ENCODE measurements at regions not wholly inside any gene's neighbourhood (a gene's known extent, or its start where the extent isn't known, plus 50 kb on each side); places are given as distances from the start of the nearest gene placed in this dataset.

DNA sequence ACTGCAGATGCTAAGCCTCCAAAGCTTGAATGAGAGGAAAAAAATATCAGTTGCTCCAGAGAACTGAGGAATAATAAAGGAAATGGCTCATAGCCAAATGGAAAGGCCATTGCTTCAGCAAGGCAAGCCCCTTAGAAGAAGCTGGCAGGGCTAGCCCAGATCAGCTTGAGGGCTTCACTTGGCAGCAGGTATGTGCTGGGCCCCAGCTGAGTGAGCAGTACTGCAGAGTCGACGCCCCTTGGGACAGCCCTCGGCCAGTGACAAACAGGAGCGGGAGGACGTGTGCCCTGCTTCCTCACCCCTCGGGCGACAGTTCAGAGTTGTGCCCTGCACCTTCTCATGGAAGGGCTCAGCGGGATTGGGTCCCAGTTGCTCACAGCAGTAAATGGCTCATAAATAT lies 1031.2 kb upstream of the TMEM132C start:
- no peak for DNase-seq (ENCODE audit: low spot score)

DNA sequence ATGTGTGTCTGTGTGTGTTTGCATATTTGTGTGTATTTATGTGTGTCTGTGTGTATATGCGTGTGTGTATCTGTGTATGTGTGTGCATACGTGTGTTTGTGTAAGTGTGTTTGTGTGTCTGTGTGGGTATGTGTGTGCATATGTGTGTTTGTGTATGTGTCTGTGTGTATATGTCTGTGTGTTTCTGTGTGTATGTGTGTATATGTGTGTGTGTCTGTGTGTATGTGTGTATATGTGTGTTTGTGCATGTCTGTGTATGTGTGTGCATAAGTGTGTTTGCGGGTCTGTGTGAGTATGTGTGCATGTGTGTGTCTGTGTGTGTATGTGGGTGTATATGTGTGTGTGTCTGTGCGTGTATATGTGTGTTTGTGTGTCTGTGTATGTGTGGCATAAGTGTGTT lies 1030.5 kb upstream of the TMEM132C start:
- DNase-seq (ENCODE audit: low spot score), result no peak

DNA sequence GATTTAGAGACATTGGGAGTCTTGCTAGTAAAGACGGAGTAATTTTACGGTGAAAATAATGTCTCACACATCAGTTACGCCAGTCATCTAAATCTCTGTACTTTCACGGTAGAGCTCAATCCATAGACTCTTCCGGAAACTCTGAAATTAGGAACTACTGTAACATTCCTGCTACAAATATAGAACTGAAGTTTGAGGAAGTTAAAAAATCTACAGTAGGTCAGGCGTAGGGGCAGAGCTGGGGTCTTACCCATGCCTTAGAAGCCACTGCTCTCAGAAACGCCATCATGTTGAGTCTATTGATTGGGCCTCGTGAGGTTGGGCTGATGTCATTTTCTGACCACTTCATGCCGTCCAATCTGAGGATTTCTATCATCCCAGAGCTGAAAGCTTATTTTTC lies 1029.8 kb upstream of the TMEM132C start:
- no peak for DNase-seq (ENCODE audit: low spot score)

DNA sequence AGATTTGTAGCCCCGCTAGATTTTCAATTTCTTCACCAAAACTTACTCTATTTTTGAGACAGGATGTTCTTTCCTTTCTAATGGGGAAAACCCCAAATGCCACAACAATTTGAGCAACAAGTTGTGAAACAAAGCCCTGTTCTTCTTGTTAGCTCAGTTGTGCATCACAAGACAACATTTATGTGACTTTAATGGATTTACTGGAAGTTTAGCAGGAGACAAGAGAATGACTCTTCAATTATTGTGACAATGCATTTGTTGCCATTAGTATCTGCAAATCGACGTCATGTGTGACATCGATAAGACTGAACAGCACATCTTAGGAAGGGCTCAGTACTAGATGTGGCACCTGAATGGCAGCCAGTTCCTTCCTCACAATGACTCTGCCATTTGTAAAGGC lies 1028.9 kb upstream of the TMEM132C start:
- DNase-seq (ENCODE audit: low spot score), result no peak

DNA sequence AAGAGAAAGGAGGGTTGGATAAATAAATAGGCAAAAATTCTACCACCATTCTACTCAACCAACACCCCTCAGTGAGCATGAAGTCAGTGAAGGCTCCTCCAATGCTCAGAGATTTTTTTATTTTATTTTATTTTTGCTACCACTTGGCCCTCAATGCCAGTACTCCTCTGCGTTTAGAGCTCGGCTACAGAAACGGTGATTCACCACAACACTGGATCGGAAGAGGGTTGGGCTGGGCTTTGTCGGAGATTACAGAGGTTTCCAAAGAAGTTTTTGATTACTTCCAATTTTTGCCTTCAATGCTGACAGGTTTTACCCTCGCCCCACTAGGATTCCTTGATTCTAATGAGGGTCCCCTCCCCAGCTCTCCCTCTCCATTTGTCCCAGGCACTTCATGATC lies 1027.2 kb upstream of the TMEM132C start:
- no peak for DNase-seq (ENCODE audit: low spot score)

DNA sequence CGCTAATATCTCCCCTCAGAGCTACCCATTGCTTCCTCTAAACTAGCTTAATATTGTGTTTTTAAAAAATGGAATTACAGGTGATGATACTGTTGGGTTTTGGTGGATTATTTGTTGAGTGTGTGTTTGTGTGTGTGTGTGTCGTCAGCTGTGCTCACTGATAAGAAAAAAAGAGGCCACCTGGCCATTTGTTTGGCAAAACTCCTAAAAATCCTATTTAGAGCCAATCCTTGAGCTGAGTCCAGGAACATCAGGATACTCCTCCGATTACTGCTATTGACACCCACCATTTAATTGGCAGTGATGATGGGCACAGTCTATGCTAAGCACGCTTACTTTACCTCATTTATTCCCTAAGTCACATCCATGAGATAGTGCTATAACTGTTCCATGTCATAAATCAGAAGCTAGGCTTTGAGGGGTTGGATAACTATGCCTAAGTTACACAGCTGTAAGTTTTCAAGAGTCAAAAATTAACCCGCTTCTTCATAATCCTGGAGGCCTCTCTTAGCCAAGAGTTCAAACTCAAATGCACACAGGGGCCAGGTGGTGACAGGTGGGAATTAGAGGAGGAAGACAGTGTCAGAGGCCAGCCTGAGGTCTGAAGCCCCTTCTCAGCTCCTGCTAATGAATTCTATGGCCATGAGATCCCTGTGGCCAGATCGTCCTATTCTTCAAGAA lies 1026.6 kb upstream of the TMEM132C start:
- no peak for DNase-seq (ENCODE audit: low spot score)

DNA sequence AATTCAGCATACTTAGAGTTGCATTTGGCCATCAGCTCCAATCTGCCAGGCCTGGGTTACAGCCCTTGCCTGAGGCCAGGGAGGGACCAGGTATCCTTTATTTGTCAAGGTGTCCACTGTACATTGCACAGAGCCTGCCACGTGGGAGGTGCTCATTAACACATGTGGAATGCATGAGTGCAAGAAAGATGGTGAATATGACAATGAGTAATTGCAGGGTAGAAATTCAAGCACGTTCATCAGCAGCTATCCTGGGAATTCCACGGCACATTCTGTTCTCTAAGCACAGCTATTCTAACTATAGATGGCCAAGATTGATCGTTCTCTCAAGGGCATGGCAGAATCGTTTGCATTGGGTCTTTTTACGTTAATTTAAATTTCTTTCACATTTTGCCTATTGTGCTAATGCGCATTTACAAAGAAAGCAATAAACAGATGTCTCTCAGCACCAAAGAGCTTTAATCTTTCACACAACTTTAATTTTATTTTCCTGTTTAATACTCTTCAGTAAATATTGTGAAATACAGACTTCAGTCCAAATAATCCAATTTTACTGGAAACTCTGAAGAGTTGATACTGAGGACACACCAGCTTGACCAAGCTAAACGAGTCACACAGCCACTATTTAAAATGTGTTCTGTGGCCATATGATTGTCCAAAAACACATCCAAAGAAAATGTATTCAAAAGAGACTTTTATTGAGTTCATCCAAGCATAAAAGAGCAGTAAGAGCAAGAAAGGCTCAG lies 1025.7 kb upstream of the TMEM132C start:
- DNase-seq (ENCODE audit: low spot score), result no peak

DNA sequence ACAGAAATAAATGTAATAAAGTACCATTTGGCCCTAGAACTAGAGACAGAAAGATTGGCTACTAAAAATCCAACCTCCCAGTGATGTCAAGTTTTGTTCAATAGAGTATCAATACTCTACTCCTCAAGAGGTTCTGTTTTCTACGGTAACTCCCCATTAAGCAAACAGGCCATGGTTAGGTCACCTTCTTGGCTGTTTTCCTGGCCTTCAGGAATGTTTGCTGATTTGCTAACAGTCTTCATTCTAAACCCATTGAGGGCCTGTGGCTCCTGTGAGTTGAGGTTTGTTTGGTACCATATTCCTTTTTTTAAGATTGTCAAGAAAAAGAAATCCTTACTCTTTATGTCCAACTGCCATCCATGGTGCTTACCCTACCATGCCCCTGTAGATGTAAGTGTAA lies 1022.0 kb upstream of the TMEM132C start:
- no peak for DNase-seq (ENCODE audit: low spot score)

DNA sequence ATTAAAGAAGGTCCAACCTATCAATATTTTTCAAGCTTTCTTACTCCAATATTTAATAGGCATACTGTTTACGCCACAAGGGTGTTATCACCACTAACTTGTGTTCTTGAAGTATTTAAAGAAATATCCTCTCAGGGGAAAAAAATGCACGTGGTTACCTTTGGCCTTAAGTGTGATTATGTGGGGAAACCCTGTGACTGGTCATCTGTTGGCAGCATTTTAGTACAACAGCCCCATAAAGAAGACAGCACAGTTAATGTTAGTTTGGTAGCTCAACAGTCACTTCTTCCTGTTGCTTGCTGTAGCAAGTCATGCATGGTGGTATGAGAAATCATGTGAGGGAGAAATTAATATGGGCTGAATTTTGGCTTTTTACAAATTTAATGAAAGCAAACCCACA lies 1021.5 kb upstream of the TMEM132C start:
- no peak for DNase-seq (ENCODE audit: low spot score)

DNA sequence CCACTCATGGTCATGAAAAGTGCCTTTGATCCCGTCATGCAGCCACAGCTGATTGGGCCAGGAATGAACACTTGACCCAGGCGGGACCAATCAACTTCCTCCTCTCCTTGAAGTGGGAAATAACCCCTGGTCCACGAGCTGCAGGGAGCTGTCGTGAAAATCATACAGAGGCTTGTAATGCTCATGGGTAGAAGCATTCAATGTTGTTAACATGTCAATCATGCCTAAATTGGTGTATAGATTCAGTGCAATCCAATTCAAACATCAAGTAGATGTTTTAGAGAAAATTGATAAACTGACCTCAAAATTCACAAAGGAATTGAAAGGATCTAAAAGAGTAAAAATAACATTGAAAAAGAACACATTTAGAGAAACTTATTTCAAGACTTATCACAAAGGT lies 1019.0 kb upstream of the TMEM132C start:
- DNase-seq (ENCODE audit: low spot score), result no peak

DNA sequence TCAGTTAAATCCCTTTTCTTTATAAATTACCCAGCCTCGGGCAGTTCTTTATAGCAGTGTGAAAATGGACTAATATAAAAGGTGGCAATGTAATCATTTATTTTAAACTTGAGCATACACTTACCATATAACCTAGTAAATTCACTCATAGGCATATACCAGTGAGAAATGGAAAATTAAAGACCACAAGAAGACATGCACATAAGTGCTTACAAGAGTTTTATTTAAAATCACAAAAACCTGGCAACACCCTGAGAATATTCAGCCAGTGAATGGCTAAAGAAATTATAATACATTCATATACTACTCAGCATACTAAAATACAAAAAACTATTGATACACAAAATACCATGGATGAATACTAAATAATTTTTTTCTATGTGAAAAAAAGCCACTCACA lies 1017.5 kb upstream of the TMEM132C start:
- no peak for DNase-seq (ENCODE audit: low spot score)

DNA sequence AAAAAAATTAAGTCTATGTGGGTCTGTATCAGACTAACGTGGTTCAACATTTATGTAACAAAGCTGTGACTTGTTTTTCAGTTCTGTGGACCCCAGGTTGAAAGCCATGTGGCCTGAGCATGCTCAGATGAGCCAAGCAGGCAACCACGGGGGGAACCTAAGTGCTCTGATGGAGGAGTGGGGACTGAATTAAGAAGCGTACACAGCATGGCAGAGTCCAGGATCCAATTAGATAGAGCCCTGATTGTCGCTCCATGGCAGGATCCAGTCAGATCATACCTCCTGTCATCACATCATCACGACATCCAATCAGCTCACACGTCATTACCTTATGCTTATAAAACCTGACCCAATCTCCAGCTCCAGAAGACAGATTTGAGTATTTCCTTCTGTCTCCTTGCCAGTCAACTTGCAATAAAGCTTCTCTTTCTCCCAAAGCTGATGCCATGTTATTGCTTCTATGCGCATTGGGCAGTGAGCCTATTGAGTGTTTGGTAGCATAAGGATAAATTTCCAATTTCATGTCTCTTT lies 1013.1 kb upstream of the TMEM132C start:
- no peak for DNase-seq (ENCODE audit: low spot score)

DNA sequence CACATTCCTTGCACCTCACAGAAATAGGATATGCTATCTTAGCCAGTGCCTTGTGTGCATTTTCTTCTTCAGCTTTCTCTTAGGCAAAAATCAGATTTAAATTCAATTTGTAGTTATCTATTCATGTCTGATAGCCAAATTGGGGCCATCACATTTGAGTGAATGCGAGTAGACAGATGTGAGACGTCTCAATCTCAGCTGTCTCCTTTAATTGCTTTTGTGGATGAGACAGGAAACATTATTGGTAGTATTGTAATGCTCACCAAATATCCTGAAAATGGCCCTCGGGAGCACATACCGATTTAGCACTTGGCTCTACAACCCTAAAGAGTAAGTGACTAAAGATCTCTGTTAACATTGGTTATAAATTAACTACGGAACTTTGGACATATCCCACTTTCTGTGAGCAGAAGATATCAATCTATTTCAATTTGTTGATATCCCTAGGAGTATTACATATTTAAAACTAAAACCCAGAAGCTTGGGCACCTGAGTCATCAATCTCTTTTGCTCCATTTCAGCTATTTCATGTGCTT lies 1012.5 kb upstream of the TMEM132C start:
- DNase-seq (ENCODE audit: low spot score), result no peak

DNA sequence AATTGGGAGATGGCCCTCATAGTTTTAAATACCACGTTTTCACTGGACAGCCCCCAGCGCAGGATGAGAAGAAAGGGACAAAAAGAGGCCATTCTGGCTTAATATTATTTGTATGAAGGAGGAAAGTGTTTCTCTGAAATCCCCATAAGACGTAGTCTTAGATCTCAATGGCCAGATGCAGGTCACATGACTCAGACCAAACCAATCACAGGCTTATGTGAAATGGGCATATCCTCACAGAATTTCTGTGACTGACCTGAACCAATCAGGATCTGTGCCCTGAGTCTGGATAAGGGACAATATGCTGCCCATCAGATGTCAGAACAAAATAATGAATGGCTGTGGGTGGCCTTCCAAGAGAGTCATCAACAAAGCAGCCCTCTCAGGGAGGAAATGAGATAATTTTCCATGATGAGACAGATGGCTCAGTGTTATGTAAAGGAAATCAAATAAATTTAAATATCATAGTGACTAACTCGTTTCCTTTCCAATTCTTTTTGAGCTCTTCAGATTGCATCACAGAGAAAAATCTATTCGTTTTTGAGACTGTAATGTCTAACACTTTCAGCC lies 1009.5 kb upstream of the TMEM132C start:
- no peak for DNase-seq (ENCODE audit: low spot score)

DNA sequence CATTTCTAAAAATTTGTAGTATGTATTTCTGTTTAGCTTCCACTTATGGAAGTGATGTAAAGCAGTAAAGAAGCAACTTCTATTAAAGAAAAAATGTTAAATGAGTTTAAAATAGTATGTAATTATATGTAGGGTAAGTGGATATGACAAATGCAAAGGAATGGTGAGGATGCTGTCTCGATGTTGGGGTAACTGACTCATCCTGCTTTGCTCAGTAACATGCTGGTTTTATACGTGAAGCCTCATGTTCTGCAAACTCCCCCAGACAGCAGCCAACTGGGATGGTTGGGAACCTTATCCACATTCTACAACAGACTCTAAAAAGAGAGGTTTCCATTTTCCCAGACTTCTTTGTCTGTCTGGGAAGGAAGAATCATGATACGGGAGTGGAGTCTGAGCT lies 1006.4 kb upstream of the TMEM132C start:
- DNase-seq (ENCODE audit: low spot score), result no peak

DNA sequence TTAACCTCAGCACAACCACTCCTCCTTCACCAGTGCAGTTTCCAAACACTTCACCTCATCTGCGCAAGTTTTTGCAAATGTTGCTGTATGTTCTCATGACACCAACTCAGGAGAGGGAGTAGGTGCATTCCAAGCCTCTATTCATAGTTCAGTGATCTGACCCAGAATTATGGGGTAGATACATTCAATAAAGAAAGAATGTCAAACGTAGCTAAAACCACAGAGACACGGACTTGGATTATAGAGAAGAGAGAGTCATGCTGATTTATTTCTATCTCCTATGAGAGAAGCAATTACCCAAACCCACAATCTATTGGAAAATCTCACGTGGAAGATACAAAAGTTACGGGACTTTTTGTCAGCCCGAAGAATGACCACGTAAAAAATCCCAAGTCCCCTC lies 1006.0 kb upstream of the TMEM132C start:
- no peak for DNase-seq (ENCODE audit: low spot score)

DNA sequence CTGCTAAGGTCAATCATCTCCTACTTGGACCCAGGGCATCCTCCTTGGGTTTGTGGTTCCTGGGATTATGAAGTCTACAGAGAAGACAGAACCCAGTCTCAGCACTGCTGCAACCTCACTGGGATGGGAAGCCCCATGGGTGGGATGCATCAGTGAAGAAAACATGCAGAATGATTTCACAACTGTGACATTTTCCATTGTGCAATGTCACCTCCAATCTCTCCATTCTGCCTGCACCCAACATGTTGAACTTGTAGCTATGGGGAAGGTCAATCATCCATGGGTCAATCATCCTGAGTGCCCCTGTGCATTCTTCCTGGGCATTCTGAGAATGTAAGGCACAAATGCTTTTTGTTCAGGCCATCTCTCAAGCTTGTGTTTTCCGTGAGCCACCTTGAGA lies 1004.4 kb upstream of the TMEM132C start:
- no peak for DNase-seq (ENCODE audit: low spot score)

DNA sequence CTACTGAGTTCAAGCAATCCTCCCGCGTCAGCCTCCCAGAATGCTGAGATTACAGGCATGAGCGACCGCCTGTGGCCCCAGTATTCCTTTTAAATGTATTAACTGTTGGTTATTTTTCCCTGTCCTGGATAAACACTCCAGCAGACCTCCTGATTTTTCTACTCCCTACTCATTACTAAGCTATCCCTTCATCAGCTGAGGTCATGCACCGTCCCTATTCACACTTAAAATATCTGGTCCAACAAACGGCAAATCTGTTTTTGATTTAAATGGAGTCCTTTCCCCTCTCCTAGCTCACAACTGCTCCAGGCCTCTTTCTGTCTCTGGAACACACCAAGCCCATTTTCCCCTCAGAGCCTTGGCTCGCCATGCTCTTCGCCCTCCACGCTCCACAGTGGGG lies 1003.3 kb upstream of the TMEM132C start:
- no peak for DNase-seq (ENCODE audit: low spot score)

DNA sequence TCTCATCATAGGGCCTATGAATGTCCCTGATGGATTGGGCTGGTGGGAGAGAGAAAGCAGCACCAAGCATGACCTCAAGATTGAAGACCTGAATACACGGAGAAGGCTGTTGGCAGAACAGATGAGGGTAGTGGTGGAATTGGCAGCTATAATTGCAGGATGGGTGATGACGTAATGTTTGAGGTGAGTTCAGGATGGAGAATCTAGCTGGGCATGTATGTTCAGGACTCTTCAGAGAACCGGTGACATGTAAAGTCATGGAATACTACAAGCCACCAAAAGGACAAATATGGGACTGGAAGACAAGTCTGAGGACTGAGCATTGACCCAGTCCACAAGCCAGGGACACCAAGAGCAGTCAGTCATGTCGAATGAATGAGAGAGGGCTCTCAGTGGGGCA lies 999.8 kb upstream of the TMEM132C start:
- no peak for DNase-seq (ENCODE audit: low spot score)

DNA sequence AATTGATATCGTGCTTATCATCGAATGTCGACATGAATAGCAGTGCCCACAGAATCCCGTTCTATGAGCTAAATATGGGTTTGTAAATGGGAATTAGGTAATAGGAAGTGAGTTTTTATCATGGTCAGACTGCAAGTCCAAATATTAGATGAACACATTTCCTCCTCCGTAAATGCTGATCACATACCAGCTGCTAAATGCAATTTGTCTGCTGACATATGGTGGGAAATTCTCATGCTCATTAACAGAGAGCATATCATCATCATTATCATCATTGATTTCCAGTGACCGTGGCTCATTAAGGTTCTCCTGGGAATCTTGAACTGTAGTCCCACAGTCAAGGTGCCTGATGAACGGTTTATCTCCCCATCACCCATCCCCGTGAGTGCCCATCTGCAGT lies 998.8 kb upstream of the TMEM132C start:
- DNase-seq (ENCODE audit: low spot score), result no peak

DNA sequence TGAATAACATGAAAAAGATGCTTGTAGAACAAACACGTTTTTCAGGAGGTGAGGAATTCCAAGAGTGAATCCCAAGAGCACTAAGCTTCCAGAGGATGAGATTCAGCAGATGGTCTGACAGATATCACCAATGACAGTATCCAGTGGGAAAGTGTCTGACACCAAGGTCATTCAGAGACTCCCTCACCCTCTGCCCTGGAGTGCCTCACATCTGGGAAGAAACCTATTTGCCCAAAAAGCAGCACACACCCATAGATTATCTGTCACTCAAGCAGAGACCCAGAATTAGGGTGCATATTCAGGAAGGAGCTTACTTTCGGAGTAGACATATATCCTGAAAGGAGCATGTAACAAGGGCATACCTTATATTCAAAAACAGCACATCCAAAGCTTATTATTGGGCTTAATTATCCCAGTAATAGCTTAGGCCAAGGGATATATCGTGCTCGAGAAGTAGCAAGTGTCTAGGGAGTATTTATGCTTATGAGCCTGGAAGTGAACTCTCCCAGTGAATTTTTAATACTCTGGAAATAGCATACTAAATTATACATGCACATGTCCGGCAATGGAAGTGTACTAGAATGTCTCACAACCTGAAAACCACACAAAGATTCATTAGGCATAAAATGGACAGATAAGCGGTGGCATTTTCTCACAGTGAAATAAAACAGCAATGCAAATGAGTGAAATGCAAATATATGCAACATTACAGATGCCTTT lies 998.1 kb upstream of the TMEM132C start:
- no peak for DNase-seq (ENCODE audit: low spot score)

DNA sequence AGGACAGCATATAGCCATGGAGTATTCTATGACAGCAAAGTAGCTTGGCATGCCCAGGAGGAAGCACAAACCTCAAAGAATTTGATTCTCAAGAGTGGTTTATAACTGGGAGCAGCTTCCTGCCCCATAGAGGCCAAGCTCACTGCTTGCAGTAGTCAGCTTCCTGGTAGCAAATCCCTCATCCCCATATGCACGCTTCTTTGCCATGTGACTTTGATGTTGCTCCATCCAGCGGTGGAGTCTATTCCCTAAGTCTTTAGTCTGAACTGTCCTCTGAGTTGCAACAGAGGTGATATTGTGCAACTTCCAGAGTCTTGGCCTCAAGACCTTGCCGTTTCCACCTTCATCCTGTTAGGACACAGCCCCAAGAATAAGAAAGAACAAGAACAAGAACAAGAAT lies 996.8 kb upstream of the TMEM132C start:
- no peak for DNase-seq (ENCODE audit: low spot score)

Data from cerebellar cortex (tissue), 1 donor.